ENCODE measurements at regions not wholly inside any gene's neighbourhood (a gene's known extent, or its start where the extent isn't known, plus 50 kb on each side); places are given as distances from the start of the nearest gene placed in this dataset.
"Not testable (repeated sequence)": the region's sequence is repeated elsewhere in the genome, so short reads cannot be mapped to it uniquely, and the experiment has no call there.

- DNase-seq (ENCODE audit: low read depth in 1 of 2, low spot score in 1 of 2) = no peak
- in situ Hi-C loops (cut with HindIII; ENCODE audit: low pct_unique_long_range_greater_than_20kb, low sequenced_read_pairs) = no loop called here
- TF ChIP-seq JUND (IDR thresholded peaks at IDR 0.05; ENCODE audit: low read depth) = no peak
Measured at GRCh38 chr10:52573347-52573746, 199.2 kb downstream of the MBL2 start.

GRCh38 chr10:52574697-52575096 lies 197.9 kb downstream of the MBL2 start:
- DNase-seq (ENCODE audit: low read depth in 1 of 2, low spot score in 1 of 2) = no peak
- no peak for TF ChIP-seq JUND (IDR thresholded peaks at IDR 0.05; ENCODE audit: low read depth)
- in situ Hi-C loops (cut with HindIII; ENCODE audit: low pct_unique_long_range_greater_than_20kb, low sequenced_read_pairs) = no loop called here

- DNase-seq (ENCODE audit: low read depth in 1 of 2, low spot score in 1 of 2) = no peak
- no peak for TF ChIP-seq JUND (IDR thresholded peaks at IDR 0.05; ENCODE audit: low read depth)
- in situ Hi-C loops (cut with HindIII; ENCODE audit: low pct_unique_long_range_greater_than_20kb, low sequenced_read_pairs) = no loop called here
Measured at GRCh38 chr10:52577047-52577446, 195.5 kb downstream of the MBL2 start.

GRCh38 chr10:52578871-52579405 lies 193.6 kb downstream of the MBL2 start:
- in situ Hi-C loops (cut with HindIII; ENCODE audit: low pct_unique_long_range_greater_than_20kb, low sequenced_read_pairs) = no loop called here
- no peak for TF ChIP-seq JUND (IDR thresholded peaks at IDR 0.05; ENCODE audit: low read depth)

DNA sequence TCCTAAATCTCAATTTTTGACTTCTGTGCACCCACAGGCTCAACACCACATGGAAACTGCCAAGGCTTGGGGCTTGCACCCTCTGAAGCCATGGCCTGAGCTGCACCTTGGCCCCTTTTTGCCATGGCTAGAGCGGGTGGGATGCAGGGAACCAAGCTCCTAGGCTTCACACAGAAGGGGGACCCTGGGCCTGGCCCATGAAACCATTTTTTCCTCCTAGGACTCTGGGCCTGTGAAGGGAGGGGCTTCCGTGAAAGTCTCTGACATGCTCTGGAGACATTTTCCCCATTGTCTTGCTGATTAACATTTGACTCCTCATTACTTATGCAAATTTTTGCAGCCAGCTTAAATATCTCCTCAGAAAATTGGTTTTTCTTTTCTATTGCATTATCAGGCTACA lies 190.9 kb downstream of the MBL2 start:
- DNase-seq (ENCODE audit: low read depth in 1 of 2, low spot score in 1 of 2); in situ Hi-C loops (cut with HindIII; ENCODE audit: low pct_unique_long_range_greater_than_20kb, low sequenced_read_pairs): not testable (repeated sequence)

More at GRCh38 chr10:52578871-52579405, 193.6 kb downstream of the MBL2 start:
- DNase-seq (ENCODE audit: low read depth in 1 of 2, low spot score in 1 of 2) = no peak

DNA sequence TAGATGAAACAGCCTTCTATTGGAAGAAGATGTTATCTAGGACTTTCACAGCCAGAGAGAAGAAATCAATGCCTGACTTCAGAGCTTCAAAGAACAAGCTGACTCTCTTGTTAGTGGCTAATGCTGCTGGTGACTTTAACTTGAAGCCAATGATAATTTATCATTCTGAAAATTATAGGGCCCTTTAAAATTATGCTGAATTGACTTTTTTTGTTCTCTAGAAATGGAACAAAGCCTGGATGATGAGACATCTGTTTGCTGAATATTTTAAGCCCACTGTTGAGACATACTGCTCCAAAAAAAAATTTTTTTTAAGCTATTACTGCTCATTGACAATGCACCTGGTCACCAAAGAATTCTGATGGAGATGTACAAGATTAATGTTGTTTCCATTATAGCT lies 189.2 kb downstream of the MBL2 start:
- no peak for TF ChIP-seq JUND (IDR thresholded peaks at IDR 0.05; ENCODE audit: low read depth)
- DNase-seq (ENCODE audit: low read depth in 1 of 2, low spot score in 1 of 2) = no peak
- in situ Hi-C loops (cut with HindIII; ENCODE audit: low pct_unique_long_range_greater_than_20kb, low sequenced_read_pairs) = no loop called here

GRCh38 chr10:52586710-52587109 lies 185.9 kb downstream of the MBL2 start:
- in situ Hi-C loops (cut with HindIII; ENCODE audit: low pct_unique_long_range_greater_than_20kb, low sequenced_read_pairs) = no loop called here
- no peak for TF ChIP-seq JUND (IDR thresholded peaks at IDR 0.05; ENCODE audit: low read depth)
- DNase-seq (ENCODE audit: low read depth in 1 of 2, low spot score in 1 of 2) = no peak

- in situ Hi-C loops (cut with HindIII; ENCODE audit: low pct_unique_long_range_greater_than_20kb, low sequenced_read_pairs) = no loop called here
- peak; percentile 10 to 23 for DNase-seq (ENCODE audit: low read depth in 1 of 2, low spot score in 1 of 2)
- no peak for TF ChIP-seq JUND (IDR thresholded peaks at IDR 0.05; ENCODE audit: low read depth)
Measured at GRCh38 chr10:52597189-52597863, 175.3 kb downstream of the MBL2 start.

GRCh38 chr10:52598936-52599335 lies 173.6 kb downstream of the MBL2 start:
- DNase-seq (ENCODE audit: low read depth in 1 of 2, low spot score in 1 of 2) = no peak
- no peak for TF ChIP-seq JUND (IDR thresholded peaks at IDR 0.05; ENCODE audit: low read depth)
- in situ Hi-C loops (cut with HindIII; ENCODE audit: low pct_unique_long_range_greater_than_20kb, low sequenced_read_pairs) = no loop called here

DNA sequence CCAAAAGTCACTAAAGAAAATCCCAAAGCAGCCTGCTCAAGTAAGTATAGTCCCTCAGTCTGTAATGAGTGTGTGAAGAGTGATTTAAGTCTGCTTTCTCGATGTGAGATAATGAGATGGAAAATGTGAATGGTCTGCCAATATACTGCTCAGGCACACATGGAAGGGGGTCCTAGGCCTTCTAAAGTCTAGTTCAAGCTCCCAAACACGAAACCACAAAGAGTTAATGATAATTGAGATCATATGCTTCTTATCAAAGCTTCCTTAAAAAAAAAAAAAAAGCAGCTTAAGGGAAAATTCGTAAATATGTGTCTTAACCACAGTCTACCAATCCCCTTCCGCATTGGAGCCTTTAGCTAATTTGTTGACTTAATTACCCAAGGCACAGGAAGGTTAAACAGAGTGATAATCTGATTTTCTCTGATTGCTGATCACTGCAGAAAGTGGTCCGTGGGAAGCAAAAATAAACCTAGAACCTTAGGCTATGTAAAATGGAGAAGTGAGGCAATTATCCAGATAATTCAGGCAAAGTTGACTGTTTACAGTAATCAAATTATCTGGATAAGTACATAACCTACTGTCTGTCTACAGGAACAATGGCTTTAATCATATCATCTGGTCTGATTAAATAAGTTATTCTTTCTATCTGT lies 172.9 kb downstream of the MBL2 start:
- DNase-seq (ENCODE audit: low read depth in 1 of 2, low spot score in 1 of 2) = no peak
- no peak for TF ChIP-seq JUND (IDR thresholded peaks at IDR 0.05; ENCODE audit: low read depth)
- in situ Hi-C loops (cut with HindIII; ENCODE audit: low pct_unique_long_range_greater_than_20kb, low sequenced_read_pairs) = no loop called here

- in situ Hi-C loops (cut with HindIII; ENCODE audit: low pct_unique_long_range_greater_than_20kb, low sequenced_read_pairs); DNase-seq (ENCODE audit: low read depth in 1 of 2, low spot score in 1 of 2): not testable (repeated sequence)
Measured at GRCh38 chr10:52604131-52604530, 168.5 kb downstream of the MBL2 start.

DNA sequence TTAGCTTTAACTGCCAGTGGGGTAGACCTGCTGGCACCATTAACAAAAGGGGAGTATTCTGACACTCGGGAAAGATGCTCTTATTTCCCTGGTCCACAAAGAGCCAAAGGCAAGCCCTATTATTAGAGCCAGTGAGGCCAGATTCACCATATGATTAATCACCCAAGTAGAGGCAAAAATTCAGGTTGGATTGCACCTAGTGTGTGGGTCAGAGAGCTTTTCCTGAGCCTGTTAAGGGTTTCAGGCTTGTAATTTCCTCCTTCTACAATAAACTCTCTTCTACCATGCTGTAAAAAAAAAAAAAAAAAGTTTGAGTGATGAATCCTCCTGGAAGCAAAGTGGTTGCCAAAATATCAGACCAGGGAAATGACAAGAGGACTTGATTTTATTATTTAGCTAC lies 163.5 kb downstream of the MBL2 start:
- in situ Hi-C loops (cut with HindIII; ENCODE audit: low pct_unique_long_range_greater_than_20kb, low sequenced_read_pairs) = no loop called here
- no peak for DNase-seq (ENCODE audit: low read depth in 1 of 2, low spot score in 1 of 2)
- TF ChIP-seq JUND (IDR thresholded peaks at IDR 0.05; ENCODE audit: low read depth) = no peak

- no peak for TF ChIP-seq JUND (IDR thresholded peaks at IDR 0.05; ENCODE audit: low read depth)
- in situ Hi-C loops (cut with HindIII; ENCODE audit: low pct_unique_long_range_greater_than_20kb, low sequenced_read_pairs) = no loop called here
- DNase-seq (ENCODE audit: low read depth in 1 of 2, low spot score in 1 of 2) = no peak
Measured at GRCh38 chr10:52609626-52610240, 162.9 kb downstream of the MBL2 start.

Data from T47D (cell line).